DMS53 (cell line): ENCODE measurements at regions not wholly inside any gene's neighbourhood (a gene's known extent, or its start where the extent isn't known, plus 50 kb on each side); places are given as distances from the start of the nearest gene placed in this dataset.
"Not testable (repeated sequence)": the region's sequence is repeated elsewhere in the genome, so short reads cannot be mapped to it uniquely, and the experiment has no call there.

ENCODE experiments used
- DNase-seq: peaks from one replicate; lab custom pipeline; 2025; lab: John Stamatoyannopoulos, UW

GRCh38 chr12:86411710-86412109, 155.5 kb upstream of the MGAT4C start:
- no peak for DNase-seq

GRCh38 chr12:86407620-86408208, 151.5 kb upstream of the MGAT4C start:
- no peak for DNase-seq

GRCh38 chr12:86389949-86390348, 133.8 kb upstream of the MGAT4C start:
- no peak for DNase-seq

GRCh38 chr12:86387591-86388145, 131.5 kb upstream of the MGAT4C start:
- DNase-seq = no peak

- DNase-seq = not testable (repeated sequence)
These were observed 127.6 kb upstream of the MGAT4C start for GRCh38 chr12:86383759-86384158.

GRCh38 chr12:86379337-86379736, 123.1 kb upstream of the MGAT4C start:
- DNase-seq = peak; percentile 30

GRCh38 chr12:86376052-86376451, 119.9 kb upstream of the MGAT4C start:
- DNase-seq = peak; percentile 65

GRCh38 chr12:86373813-86374212, 117.6 kb upstream of the MGAT4C start:
- DNase-seq = no peak

- DNase-seq = no peak
These were observed 110.9 kb upstream of the MGAT4C start for GRCh38 chr12:86367137-86367536.

- DNase-seq = peak; percentile 60
These were observed 93.0 kb upstream of the MGAT4C start for GRCh38 chr12:86349196-86349595.

GRCh38 chr12:86333955-86334522, 77.8 kb upstream of the MGAT4C start:
- no peak for DNase-seq

- no peak for DNase-seq
These were observed 75.3 kb upstream of the MGAT4C start for GRCh38 chr12:86331457-86331856.

- peak; percentile 27 for DNase-seq
These were observed 74.8 kb upstream of the MGAT4C start for GRCh38 chr12:86331012-86331411.

- peak; percentile 17 for DNase-seq
These were observed 56.0 kb upstream of the MGAT4C start for GRCh38 chr12:86312232-86312631.
